KMS-11 (cell line): ENCODE measurements at regions not wholly inside any gene's neighbourhood (a gene's known extent, or its start where the extent isn't known, plus 50 kb on each side); places are given as distances from the start of the nearest gene placed in this dataset.
"Not testable (repeated sequence)": the region's sequence is repeated elsewhere in the genome, so short reads cannot be mapped to it uniquely, and the experiment has no call there.

Experiments used
- H2AFZ ChIP-seq: fragments of 200-600 bp; sonication (generic); 2 replicates; pipeline ENCODE4 v1.6.1; 2016; ENCODE audit warnings: antibody characterized with exemption, mixed run types, low read depth
- H3K27ac ChIP-seq: fragments of 200-600 bp; sonication (generic); 2 replicates; pipeline ENCODE4 v1.6.1; 2016; ENCODE audit warnings: mild to moderate bottlenecking, mixed run types
- H3K27me3 ChIP-seq: fragments of 200-600 bp; sonication (generic); 2 replicates; pipeline ENCODE4 v1.6.1; 2017; ENCODE audit warnings: mild to moderate bottlenecking, low read depth, mixed run types, moderate library complexity; ENCODE audit not compliant: insufficient read depth
- H3K36me3 ChIP-seq: fragments of 200-600 bp; sonication (generic); 2 replicates; pipeline ENCODE4 v1.6.1; 2017; ENCODE audit warnings: mild to moderate bottlenecking, mixed run types; ENCODE audit not compliant: insufficient read depth
- H3K4me1 ChIP-seq: fragments of 200-600 bp; sonication (generic); 2 replicates; pipeline ENCODE4 v1.6.1; 2016; ENCODE audit warnings: mild to moderate bottlenecking, low read depth, mixed run types; ENCODE audit not compliant: poor library complexity, severe bottlenecking
- H3K4me2 ChIP-seq: fragments of 200-600 bp; sonication (generic); 2 replicates; pipeline ENCODE4 v1.7.0; 2016; ENCODE audit warnings: mild to moderate bottlenecking, mixed run types
- H3K4me3 ChIP-seq: fragments of 200-600 bp; sonication (generic); IDR thresholded peaks from 2 replicates; pipeline ENCODE4 v1.6.1; 2017; ENCODE audit warnings: low read depth, low read length, mixed read lengths; ENCODE audit not compliant: insufficient read depth
- H3K79me2 ChIP-seq: fragments of 200-600 bp; sonication (generic); 2 replicates; pipeline ENCODE4 v1.6.1; 2016; ENCODE audit warnings: low read depth, mixed run types; ENCODE audit not compliant: insufficient read depth
- H3K9ac ChIP-seq: fragments of 200-600 bp; sonication (generic); 2 replicates; pipeline ENCODE4 v1.6.1; 2016; ENCODE audit warnings: mild to moderate bottlenecking, mixed run types
- H4K20me1 ChIP-seq: fragments of 200-600 bp; sonication (generic); 2 replicates; pipeline ENCODE4 v1.6.1; 2016; ENCODE audit warnings: mild to moderate bottlenecking, mixed run types; ENCODE audit not compliant: insufficient read depth
- TF ChIP-seq, protein P1 (sequence below): fragments of 200-600 bp; sonication (generic); conservative IDR thresholded peaks from 2 replicates; pipeline ENCODE4 v1.6.1; 2017; ENCODE audit warnings: low read depth, mild to moderate bottlenecking, antibody characterized with exemption, low read length, moderate library complexity, mixed read lengths

DNA sequence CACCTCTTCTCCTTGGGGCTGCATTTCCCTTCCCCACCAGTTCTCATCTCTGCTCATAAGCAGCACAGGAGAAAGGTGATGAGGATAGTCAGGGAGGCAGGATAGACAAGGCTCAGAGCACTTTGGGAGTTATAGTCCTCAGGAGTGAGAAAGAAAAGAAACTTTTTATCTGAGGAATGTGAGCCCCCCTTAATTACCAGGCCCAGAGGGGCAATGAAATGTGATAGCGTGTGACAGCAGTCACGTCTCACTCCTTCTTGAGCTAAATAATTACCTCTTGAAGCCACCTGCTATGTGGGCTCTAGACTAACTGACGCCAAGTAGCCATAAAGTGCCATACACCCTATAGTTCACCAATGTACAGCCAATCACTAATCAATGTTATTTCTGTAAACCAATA is 105.8 kb downstream of the SPP2 start:
- H3K4me3 ChIP-seq = no peak overlapping the region
- no peak overlapping the region for H2AFZ ChIP-seq
- TF ChIP-seq, protein P1, sequence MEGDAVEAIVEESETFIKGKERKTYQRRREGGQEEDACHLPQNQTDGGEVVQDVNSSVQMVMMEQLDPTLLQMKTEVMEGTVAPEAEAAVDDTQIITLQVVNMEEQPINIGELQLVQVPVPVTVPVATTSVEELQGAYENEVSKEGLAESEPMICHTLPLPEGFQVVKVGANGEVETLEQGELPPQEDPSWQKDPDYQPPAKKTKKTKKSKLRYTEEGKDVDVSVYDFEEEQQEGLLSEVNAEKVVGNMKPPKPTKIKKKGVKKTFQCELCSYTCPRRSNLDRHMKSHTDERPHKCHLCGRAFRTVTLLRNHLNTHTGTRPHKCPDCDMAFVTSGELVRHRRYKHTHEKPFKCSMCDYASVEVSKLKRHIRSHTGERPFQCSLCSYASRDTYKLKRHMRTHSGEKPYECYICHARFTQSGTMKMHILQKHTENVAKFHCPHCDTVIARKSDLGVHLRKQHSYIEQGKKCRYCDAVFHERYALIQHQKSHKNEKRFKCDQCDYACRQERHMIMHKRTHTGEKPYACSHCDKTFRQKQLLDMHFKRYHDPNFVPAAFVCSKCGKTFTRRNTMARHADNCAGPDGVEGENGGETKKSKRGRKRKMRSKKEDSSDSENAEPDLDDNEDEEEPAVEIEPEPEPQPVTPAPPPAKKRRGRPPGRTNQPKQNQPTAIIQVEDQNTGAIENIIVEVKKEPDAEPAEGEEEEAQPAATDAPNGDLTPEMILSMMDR = no peak
- H4K20me1 ChIP-seq = no peaks in the 10 kb centered on the region
- no peaks in the 10 kb centered on the region for H3K36me3 ChIP-seq
- H3K79me2 ChIP-seq = no peaks in the 10 kb centered on the region
- H3K27ac ChIP-seq = no peak overlapping the region
- no peak overlapping the region for H3K9ac ChIP-seq
- no peak overlapping the region for H3K4me2 ChIP-seq
- H3K27me3 ChIP-seq = no peaks in the 10 kb centered on the region
- no peaks in the 10 kb centered on the region for H3K4me1 ChIP-seq

DNA sequence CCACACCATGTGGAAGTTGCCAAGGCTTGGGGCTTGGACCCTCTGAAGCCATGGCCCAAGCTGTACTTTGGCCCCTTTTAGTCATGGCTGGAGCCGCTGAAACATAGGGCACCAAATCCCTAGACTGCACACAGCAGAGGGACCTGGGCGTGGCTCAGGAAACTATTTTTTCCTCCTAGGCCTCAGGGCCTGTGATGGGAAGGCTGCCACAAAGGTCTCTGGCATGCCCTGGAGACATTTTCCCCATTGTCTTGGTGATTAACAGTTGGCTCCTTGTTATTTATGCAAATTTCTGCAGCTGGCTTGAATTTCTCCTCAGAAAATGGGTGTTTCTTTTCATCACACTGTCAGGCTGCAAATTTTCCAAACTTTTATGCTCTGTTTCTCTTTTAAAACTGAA is 102.3 kb downstream of the SPP2 start:
- H2AFZ ChIP-seq, H3K4me2 ChIP-seq, H3K79me2 ChIP-seq, H3K27ac ChIP-seq, H3K36me3 ChIP-seq, H3K4me3 ChIP-seq, H3K4me1 ChIP-seq, H4K20me1 ChIP-seq, H3K27me3 ChIP-seq, H3K9ac ChIP-seq: not testable (repeated sequence)

DNA sequence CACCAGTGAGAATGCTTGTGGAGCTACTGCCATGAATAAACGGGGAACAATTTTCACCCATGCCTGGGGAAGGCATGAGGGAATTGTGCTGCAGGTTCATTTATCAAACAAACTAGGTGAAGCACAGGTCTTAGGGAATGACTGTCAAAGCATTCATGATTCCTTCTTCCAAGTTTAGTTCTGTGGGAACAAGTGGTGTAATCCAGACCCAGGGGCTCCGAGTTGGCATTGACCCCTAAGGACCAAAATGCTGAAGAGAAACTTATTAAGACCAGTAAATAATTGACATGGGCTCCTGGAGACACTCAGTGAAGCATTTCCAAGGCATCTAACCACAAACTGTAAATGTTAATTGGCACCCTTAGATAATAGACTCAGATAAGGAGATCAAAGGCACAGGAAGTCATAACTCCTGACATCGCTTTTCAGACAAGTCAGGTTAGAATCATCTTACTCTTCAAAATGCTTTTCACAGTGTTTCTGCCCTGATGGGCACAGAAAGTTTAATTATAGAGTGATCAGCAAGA is 96.9 kb downstream of the SPP2 start:
- Histone ChIP-seq H3K27me3 (no peaks in the 10 kb centered on the region), H3K36me3 (no peaks in the 10 kb centered on the region), H3K9ac (no peak overlapping the region), H2AFZ (no peak overlapping the region), H3K79me2 (no peaks in the 10 kb centered on the region), H3K4me1 (no peaks in the 10 kb centered on the region), H3K4me3 (no peak overlapping the region), H3K4me2 (no peak overlapping the region), H4K20me1 (no peaks in the 10 kb centered on the region), H3K27ac (no peak overlapping the region)
- TF ChIP-seq, protein P1 = no peak

DNA sequence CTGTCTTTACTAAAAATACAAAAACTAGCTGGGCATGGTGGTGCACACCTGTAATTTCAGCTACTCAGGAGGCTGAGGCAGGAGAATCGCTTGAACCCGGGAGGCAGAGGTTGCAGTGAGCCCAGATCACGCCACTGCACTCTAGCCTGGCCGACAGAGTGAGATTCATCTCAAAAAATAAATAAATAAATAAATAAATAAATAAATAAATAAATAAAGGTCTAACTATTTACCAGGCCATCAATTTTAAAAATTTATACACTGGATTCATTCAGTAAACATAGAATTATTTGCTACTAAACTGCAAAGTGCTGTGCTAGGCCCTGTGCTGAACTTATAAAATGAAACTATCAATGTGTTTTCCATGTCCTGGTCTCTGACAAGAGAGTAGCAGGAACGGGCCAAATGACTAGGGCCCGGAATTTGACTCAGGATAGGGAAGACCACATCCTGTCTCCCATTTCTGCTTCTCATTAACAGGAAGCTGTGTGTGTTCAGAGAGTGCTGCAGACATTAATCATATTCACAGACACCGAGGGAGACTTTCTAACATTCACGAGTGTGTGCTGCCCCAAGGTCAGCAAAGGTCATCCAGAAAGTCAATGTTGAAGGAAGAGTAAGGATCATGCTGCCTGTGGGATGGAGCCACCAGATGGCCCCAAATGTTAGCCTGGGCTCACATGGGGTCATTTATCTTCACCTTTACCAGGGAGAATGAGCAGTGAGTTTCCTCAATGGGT is 95.8 kb downstream of the SPP2 start:
- H3K27ac ChIP-seq = no peak overlapping the region
- H3K4me3 ChIP-seq = no peak overlapping the region
- H3K79me2 ChIP-seq = no peaks in the 10 kb centered on the region
- TF ChIP-seq, protein P1 = no peak
- H4K20me1 ChIP-seq = no peaks in the 10 kb centered on the region
- H2AFZ ChIP-seq = no peak overlapping the region
- no peaks in the 10 kb centered on the region for H3K27me3 ChIP-seq
- no peak overlapping the region for H3K4me2 ChIP-seq
- no peaks in the 10 kb centered on the region for H3K4me1 ChIP-seq
- H3K9ac ChIP-seq = no peak overlapping the region
- no peaks in the 10 kb centered on the region for H3K36me3 ChIP-seq

DNA sequence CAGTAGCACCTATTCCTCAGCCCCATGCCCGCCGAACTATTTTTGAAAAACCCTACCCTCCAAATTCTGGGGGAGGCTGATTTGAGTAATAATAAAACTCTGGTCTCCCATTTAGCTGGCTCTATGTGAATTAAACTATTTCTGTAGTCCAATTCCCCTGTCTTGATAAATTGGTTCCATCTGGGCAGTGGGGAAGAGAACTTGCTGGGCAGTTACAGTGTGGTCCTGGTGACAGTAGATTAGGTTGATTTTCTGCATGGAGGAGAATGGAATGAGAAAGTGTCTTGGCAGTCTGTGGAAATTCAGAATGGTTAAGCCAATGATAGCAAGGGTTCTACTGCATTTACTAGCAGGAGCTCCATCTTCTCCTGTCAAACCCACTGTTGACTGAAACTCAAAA is 95.0 kb downstream of the SPP2 start:
- no peak overlapping the region for H3K9ac ChIP-seq
- no peak overlapping the region for H3K4me2 ChIP-seq
- no peak overlapping the region for H3K27ac ChIP-seq
- no peaks in the 10 kb centered on the region for H3K27me3 ChIP-seq
- H3K4me1 ChIP-seq = no peaks in the 10 kb centered on the region
- no peak overlapping the region for H3K4me3 ChIP-seq
- no peaks in the 10 kb centered on the region for H3K79me2 ChIP-seq
- H2AFZ ChIP-seq = no peak overlapping the region
- H4K20me1 ChIP-seq = no peaks in the 10 kb centered on the region
- TF ChIP-seq, protein P1 = no peak
- H3K36me3 ChIP-seq = no peaks in the 10 kb centered on the region
